Stimulated activated CD4-positive, alpha-beta T cell treated with anti-CD3 and anti-CD28 coated beads, Interleukin-4, amount 100 ng/mL, for 1 hour (primary cell): ENCODE measurements at regions not wholly inside any gene's neighbourhood (a gene's known extent, or its start where the extent isn't known, plus 50 kb on each side); places are given as distances from the start of the nearest gene placed in this dataset.
"Not testable (repeated sequence)": the region's sequence is repeated elsewhere in the genome, so short reads cannot be mapped to it uniquely, and the experiment has no call there.

ENCODE experiments used
- DNase-seq: peaks from one replicate; pipeline ENCODE4 v3.0.0-alpha.2; 2020

DNA sequence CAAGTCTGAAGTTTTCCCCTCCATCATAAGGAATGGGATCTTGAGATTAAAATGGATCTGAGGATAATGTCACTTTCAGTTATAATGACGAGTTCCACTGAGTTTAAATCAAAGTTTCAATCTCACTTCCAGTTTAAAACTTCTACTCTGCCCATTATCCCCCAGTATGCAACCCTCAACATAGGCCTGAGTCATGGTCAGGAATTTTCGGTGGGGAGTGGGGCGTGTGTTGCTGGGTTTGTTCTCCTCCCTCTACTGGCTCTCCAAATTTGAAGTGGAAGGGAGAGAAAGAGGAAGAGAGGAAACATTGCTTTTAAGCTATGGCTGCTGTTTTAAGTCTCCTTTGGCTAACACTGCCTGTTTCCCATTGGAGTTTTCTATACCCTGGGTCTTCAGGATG, 152.9 kb downstream of the TM2D1 start:
- DNase-seq = no peak

DNA sequence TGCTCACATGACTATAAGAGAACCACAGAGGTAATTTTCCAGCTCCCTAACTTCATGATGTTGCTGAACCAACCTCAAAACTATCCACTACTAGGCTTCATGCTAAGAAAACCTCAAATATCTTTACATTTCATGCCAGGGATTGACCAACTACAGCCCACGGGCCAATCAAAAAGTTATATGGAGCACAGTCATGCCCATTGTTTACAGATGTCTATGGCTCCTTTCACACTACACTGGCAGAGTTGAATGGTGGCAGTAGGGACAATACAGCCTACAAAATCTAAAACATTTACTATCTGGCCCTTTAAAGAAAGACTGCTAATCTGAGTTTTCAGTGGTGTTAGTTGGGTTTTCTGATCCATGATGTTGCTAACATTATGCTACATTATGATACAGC, 154.8 kb downstream of the TM2D1 start:
- no peak for DNase-seq

DNA sequence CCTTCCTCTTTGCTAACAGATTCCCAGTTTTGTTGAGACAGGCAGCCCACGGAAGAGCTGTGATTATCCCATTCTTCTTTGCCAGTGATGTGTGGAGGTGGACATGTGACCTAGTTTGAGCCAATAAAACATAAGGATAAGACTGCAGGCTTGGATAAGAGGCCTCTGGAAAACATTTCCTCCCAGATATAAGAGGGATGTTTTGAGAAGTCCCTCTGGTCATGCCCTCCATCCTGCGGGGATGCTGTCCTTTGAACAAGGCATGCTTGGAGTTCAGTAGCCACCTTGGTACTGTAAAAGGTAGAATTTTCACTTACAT, 155.7 kb downstream of the TM2D1 start:
- no peak for DNase-seq

DNA sequence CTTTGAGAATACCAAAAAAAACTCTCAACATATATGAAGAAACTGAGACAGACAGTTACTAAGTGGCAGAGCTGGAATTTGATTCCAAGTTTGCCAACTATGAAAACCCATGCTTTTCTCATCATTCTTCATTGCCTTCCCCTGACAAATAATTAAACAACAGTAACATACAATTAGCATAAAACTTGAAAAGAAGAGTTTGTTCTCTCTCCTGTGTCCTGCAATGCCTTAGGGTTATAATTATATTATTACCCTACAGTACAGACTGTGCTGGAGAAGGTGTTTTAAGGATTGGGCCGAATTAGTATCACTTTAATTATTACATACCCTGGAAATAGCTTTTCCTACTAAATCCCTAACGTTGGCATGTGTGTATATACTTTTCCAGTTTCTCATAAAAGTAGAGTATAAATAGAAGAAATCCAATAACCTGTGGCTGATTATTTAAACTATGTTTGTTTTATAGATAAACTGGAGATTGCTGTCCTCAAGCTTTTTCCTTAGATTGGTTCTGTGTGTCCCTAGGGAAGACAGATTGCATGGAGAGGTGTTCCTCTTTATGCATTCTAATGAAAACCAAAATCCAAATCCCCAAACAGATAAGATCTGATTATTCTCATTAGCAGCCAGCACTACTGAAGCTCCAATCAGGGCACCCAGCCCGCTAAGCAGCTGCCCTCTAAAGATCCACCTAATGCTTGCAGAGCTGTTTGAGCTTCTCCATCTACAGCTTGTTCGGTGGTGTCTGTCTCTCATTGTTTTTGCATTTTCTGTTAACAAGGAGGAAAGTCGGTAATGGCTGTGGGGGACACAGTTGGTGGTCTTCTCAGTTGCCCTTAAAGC, 156.3 kb downstream of the TM2D1 start:
- no peak for DNase-seq

DNA sequence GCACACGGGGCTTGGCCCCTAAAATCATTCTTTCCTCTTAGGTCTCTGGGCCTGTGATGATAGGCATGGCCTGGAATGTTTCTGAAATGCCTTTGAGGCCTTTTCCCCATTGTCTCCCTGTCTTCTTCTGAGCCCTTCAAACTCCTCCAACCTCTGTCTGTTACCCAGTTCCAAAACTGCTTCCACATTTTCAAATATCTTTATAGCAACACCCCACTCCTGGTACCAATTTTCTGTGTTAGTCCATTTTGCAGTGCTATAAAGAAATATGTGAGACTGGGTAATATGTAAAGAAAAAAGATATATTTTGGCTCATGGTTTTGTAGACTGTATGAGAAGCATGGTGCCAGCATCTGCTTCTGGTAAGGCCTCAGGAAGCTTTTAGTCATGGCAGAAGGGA, 158.8 kb downstream of the TM2D1 start:
- DNase-seq = no peak

DNA sequence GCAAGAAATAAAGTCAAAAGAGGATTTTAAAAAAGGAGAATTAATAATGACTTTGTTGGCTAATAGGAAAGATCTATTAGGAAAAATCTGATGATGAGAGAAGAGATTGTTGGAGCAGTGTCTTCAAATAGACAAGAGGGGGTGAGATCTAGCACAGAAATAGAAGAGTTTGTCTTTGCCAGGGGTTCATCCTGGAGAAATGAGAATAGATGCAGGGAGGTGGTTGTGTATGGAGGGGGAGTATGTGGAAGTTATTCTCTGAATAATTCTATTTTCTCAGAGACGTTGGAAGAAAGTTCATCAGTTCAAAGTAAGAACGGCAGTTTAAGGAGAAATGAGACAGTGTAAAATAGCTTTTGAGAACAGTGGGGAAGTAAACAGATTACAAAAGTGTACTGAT, 161.3 kb downstream of the TM2D1 start:
- DNase-seq = no peak

DNA sequence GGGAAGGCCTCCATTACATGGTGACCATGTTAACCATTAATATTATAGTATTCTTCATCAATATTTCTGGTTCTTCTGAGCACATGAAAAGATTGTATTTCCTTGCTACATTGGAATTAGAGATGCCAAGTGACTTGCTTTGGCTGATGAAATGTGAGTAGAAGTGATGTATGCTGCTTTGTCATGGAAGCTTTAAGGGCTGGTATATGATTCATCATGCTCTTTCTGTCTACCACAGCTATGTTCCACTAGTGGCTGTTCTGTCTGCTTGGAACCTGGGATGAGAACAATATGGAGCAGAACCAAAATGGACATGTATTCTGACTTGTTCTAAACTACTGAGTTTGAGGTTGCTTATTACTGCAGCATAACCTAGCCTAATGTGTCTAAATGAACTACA, 163.3 kb downstream of the TM2D1 start:
- DNase-seq = no peak

DNA sequence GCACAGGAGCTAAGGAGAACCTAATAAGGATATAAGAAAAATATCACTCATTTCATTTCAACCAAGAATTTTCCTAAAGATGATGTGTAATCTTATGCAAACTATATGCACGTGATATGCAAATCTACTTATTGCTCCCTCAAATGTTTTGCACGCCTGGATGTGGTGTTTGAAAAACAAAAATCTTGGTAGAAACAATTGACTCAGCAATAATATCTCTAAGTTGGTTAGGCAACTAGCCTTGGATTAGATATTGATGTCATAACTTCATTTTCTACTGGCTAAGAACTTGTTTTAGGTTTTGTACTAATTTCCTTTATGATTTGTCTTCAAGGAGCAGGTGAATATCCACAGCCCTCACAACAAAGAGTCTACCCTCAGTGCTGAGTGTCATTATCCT, 164.6 kb downstream of the TM2D1 start:
- DNase-seq = no peak

DNA sequence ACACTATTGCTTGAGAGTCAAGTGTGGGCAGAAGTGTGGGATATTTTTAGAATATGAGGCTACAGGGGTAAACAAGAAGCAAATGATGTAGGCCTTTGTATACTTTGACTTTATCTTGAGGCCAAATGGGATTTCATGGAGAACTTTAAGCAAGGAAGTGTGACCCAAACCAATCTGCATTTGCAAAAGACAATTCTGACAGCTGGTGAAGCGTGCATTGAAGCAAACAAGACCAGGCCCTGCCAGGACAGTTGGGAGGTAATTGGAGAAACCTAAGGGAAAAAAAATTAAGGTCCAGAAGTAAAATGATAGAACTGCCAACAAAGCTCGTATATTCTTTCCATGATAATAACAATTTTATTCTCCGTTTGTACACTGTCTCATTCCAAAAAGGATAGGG, 168.3 kb downstream of the TM2D1 start:
- DNase-seq = no peak

DNA sequence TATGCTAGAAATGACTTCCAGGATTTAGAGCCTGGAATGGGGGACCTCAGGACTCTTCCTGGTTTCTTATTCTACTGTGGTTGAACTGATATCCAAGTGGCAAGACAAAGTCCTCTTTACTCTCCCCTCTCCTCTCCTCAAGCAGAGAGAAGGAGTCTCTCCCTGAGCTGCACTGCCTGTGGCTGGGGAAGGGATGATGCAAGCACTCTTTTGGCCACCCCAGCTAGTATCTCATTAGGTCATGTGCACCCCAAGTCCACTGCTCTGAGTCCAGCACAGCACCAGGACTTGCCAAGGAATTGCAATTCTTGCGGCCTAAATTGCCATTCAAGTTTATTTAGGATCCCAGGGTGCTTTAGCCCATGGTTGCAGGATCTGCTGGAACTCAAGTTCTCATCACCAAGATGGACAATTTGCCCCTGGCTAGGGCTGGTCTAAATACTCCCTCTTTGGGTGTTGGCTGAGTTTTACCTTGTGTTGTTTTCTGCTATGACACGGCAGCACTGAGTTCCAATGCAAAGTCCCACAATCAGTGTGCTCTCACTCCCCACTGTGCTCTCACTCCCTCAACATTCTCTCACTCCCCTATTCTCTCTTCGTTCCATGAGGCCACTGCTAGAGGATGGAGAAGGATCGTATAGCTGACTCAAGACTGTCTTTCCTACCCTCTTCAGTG, 172.2 kb downstream of the TM2D1 start:
- DNase-seq = no peak

DNA sequence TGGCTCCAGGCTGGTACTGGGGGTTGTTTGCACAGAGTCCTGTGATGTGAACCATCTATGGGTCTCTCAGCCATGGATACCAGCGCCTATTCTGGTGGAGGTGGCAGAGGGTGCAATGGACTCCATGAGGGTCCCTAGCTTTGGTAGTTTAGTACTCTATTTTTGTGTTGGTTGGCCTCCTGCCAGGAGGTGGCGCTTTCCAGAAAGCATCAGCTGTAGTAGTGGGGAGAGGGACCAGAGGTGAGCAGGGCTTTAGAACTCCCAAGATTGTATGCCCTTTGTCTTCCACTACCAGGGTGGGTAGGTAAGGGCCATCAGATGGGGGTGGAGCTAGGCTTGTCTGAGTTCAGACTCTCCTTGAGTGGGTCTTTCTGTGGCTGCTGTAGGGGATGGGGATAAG, 177.6 kb downstream of the TM2D1 start:
- peak; percentile 9 for DNase-seq

DNA sequence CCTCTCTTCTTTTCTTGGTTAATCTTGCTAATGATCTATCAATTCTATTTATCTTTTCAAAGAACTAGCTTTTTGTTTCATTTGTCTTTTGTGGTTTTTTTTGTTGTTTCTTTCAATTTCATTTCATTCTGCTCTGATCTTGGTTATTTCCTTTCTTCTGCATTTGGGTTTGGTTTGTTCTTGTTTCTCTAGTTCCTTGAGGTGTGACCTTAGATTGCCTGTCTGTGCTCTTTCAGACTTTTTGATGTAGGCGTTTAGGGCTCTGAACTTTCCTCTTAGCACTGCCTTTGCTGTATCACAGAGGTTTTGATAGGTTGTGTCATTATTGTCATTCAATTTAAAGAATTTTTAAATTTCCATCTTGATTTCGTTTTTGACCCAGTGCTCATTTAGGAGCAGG, 180.1 kb downstream of the TM2D1 start:
- not testable (repeated sequence) for DNase-seq

DNA sequence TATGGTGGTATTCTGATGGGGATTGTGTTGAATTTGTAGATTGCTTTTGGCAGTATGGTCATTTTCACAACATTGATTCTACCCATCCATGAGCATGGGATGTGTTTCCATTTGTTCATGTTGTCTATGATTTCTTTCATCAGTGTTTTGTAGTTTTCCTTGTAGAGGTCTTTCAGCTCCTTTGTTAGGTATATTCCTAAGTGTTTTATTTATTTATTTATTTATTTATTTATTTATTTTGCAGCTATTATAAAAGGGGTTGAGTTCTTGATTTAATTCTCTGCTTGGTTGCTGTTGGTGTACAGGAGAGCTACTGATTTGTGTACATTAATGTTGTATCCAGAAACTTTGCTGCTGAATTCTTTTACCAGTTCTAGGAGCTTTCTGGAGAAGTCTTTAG, 181.4 kb downstream of the TM2D1 start:
- not testable (repeated sequence) for DNase-seq

DNA sequence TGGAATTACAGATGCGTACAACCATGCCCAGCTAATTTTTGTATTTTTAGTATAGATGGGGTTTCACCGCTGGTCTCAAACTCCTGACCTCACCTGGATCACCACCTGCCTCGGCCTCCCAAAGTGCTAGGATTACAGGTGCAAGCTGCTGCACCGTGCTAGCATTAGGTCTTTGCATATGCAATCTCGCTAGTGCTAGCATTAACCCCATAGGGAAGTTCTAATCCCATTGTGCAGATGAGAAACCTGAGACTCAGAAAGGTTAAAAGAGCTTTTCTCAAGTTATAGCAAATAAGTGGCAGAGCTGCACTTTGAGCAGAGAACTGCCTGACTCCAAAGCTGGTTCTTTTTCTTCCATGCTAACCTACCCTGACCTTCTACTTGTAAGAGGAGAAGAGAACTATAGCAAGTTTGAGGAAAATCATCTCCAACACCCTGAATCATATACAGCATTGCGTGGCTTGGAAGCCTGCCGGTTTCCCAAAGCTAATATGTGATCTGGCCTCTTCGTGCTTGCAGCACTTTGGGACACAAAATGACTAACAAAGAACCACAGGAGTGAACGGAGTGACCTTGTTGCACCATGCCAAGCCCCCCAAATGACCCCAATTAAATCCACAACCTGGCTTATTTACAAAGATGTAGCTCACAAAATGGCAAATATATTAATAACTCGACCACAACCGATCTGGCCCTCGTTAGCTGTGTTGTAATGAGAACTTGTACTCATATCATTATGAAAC, 185.1 kb downstream of the TM2D1 start:
- no peak for DNase-seq

DNA sequence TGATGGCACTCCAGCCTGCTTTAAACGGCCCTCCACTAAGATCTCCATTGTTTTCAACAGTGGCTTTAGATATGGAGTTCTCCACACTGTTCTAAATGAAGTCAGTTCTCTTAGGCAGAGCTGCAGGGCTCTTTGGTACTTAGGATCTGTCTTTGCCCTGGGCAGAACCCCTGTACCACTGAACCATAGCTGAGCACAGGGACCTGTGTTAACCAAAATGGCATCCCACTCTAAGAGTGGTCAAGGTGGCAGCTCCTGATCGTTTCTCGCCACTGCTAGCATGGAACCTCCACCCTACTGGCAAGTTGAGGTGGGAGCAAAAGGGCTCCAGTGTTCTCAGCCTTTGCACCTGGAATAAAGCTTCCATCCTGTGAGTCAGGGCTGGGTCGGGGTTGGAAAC, 186.7 kb downstream of the TM2D1 start:
- DNase-seq = no peak

DNA sequence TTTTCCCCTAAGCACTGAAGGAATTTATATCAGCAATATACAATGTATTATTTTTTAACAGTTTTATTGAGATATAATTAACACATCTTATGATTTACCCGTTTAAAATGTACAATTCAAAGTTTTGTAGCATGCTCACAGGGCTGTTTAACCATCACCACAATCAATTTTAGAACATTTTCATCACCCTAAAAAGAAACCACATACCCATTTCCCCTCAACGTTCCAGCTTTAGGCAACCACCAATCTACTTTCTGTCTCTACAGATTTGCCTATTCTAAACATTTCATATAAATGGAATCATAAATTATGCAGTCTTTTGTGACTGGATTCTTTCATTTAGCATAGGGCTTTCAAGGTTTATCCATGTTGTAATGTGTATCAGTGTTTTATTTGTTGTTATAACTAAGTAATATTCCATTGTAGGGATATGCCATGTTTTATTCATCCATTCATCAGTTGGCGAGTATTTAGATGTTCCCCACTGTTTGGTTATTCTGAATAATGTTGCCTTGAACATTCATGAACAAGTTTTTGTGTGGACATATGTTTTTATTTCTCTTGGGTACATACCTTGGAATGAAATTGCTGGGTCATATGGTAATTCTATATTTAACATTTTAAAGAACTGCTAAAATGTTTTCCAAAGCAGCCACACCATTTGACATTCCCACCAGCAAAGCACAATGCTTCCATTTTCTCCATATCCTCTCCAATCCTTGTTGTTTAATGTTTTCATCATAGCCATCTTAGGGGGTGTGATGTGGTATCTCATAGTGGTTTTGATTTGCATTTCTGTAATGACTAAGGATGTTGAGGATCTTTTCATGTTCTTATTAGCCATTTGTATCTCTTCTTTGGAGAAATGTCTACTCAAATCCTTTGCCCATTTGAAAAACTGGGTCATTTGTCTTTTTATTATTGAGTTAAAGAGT, 188.5 kb downstream of the TM2D1 start:
- DNase-seq = no peak

DNA sequence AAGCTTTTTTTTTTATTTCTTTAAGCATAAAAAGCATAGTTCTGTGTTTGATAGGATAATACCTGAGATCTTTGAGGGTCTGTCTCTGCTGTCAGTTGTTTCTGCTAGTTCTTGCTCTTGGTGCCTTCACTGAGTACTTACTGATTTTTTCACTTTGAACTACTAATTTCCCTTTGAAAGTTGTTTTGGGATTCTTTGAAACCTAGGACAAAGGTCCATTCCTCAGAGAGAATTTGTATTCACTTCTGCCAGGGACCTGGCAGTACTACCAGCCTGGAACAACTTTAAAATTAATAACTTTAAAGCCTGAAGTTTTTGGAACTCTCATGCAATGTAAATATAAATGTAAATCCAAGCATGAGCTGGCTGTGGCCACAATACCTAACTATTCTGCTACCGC, 190.1 kb downstream of the TM2D1 start:
- DNase-seq = no peak

DNA sequence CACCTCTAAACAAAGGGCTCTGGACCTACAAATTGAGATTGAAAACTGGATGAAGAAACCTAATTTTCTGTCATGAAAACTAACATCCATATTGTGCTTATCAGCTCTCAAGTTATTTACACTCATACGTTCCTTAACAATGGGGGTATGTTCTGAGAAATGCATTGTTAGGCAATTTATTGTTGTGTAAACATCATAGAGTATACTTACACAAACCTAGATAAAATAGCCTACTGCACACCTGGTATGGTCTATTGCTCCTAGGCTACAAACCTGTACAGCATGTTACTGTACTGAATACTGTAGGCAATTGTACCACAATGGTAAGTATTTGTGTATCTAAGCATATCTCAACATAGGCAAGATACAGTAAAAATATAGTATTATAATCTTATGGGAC, 191.4 kb downstream of the TM2D1 start:
- no peak for DNase-seq

DNA sequence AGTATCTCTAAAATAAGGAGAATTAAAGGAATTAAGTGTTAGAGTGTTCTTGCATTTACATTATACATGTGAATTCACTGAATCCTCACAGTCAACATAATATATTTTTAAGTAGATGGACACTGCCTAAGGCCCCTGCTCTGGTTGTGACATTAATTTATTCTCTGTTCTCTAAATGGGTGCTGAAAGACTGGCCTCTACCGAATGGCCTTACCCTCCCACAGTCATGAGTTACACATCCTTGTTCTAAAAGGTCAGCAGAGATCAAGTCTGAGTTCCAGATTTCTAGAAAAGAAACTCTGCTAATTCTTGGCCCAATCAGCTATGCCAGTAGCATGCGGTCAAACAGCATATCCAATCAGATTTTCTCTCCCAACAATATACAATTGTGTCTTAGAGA, 193.2 kb downstream of the TM2D1 start:
- no peak for DNase-seq

DNA sequence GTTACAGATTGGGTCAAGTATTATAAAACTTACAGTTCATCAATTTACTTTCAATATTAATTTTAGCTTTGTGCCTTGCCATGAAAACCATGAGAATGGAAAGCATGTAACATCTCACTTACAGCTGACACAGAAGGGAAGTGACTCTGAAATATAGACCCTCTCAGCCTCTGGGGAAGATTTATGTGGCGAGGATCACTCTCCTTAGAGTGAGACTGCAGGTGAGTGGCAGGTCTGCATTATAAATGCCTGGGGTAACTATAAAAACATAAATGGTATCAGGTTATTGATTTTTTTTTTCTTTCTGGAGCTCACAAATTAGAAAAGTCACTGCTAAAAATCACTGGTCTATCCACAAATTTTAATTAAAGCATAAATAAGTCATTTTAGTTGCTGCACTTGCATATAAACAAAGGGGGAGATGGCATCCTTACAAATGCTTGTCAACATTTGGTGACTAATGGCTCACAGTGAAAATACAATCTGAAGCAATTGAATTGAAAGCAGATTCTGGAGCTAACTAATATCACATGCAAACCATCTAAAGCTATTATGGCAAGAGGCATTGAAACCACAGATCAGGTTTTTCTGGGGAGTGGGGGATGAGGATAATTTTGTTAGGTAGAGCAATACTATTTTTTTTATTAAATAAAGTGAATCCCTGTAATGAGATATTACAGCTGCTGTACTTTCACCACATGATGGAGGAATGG, 200.9 kb downstream of the TM2D1 start:
- no peak for DNase-seq

DNA sequence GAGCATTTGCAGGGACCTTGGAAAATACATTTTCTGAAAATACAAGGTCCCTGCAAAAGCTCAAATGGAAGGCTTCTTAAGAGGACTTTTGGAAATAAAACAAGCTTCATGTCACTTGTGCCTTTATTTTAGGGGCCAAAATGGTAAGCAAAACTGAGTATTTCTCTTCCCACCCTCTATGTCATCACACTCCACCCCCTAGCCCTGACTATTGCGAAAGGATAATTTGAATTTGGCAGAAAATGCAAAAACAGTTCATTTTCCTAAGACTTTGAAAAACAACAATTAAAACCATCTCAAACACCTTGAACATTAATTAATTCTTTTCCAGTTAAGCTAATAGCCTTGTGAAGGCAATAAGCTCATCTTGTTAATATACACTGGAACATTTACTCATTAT, 201.7 kb downstream of the TM2D1 start:
- no peak for DNase-seq

DNA sequence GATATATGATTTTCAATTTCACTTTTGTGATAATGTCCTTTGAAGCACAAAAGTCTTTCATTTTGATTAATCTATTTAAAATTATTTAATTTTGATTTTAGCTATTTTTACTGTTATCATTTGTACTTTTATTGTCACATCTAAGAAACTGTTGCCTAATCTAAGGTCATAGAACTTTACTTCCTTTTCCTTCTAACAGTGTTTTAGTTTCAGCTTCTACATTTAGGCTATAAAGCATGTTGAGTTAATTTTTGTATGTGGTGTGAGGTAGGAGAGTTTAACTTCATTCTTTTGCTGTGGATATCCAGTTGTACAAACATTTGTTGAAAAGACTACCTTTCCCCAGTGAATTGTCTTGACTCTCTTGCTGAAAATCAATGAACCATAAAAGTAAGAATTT, 204.5 kb downstream of the TM2D1 start:
- DNase-seq = no peak
